HG03135 (cell line): ENCODE measurements at regions not wholly inside any gene's neighbourhood (a gene's known extent, or its start where the extent isn't known, plus 50 kb on each side); places are given as distances from the start of the nearest gene placed in this dataset.

Source experiments
- ATAC-seq: cut with Tn5 transposase; IDR thresholded peaks from one replicate; pipeline ENCODE4 v1.9.1; 2021; ENCODE audit warnings: mild to moderate bottlenecking, moderate library complexity; ENCODE audit not compliant: unreplicated experiment

DNA sequence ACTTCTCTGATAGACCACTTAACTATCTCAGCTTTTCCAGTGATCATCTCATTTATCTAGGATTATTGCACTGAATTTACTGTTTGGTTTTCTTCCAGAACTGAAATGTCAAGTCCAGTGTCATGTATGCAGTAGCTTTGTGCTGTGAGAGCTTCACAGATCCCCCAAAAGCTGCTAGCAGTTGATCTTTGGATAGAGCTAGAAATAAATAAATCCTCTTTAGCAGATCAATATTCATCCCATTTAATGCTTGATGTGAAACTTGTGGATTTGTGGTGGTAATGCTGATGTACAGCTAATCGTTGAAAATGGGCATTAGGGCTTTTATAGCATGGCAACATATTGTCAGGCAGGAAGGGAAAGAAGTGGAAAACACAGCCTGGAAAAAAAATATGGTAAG lies 509.6 kb upstream of the FAM241A start:
- ATAC-seq = no peak

DNA sequence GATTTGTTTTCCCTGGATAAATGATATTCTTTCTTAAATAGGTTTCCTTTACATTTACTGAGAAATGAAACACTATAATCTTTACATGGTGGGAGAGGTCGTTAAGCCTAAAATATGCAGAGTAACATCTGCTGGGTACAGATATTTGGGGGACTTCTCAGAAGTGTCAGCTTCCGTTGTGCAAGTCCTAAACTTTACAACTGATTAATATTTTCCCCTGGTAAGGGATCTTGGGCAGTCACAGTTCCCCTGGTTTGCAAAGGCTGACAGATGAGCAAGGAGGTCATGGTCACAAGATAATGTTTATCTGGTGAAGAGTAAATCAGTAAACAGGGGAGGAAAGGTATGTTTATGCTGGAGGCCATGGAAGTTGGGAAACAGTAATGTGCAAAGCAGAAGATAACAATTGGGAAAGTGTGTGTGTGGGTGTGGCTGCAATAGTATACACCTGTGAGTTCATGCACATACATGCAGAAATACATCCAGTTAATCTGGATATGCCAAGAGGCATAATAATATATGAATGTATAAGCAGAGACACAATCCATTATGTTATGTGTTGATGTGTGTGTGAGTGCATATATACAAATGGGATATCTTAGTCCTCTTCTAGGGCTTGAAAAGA lies 508.2 kb upstream of the FAM241A start:
- ATAC-seq = no peak

DNA sequence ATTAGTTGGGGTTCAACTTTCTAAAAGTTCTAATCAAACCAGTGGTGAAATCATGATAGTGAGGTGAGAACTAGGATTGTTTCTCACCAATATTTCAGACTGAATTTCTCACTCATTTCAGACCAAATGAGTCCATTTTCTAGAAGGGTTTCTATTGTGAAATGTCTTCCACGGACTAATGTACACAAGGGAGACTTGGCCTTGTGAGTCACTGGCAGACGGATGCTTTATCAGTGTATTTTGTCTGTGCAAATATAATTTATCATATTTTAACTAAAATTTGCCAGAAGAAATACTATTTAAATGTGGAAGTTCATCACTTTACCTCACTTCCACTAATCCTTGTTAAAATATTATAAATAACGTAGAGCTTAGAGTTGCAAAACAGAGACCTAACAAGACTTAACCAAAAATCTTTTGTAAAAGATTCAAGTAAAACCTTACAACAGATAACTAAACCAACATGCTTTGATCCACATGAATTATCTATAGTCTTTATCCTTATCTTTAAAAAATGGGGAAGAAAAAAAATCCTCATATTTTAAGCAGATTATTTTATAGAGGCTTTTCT lies 506.0 kb upstream of the FAM241A start:
- ATAC-seq = no peak

GRCh38 chr4:111639876-111640275 lies 505.4 kb upstream of the FAM241A start:
- no peak for ATAC-seq

DNA sequence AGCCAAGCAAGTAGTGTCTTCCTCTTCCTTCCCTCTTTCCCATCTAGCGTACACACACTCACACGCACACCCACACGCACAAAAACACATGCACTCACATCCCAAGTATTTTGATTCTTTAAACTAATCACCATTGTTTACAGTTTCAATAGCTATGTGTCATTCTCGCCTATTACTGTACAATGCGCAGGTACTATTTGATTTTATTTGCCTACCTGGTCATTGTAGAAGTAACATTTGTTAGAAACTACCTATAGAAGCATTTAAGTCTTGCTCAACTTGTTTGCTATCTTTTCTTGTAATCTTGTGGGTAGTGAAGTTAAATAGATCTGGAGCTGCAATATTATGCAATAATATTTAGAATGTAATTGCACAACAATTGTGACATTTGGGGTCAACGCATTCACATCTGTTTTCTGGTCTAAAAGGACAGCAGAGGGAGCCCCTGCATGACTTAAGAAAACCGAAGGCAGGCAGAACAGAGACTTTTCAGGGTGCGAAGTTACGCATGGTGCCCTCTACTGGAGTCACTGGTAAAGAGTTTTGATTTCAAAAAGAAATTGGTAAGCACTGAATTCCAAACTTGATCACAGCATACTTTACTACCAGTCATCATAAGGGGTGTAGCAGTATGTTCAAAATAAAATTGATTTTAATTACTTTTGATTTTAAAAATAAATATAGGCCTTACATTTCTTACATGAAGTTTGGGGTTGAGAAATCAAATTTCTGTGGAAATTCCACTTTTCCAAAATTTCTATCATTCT lies 503.3 kb upstream of the FAM241A start:
- ATAC-seq = peak; percentile 96

- ATAC-seq = no peak
Observed at GRCh38 chr4:111648056-111648455, 497.2 kb upstream of the FAM241A start.

DNA sequence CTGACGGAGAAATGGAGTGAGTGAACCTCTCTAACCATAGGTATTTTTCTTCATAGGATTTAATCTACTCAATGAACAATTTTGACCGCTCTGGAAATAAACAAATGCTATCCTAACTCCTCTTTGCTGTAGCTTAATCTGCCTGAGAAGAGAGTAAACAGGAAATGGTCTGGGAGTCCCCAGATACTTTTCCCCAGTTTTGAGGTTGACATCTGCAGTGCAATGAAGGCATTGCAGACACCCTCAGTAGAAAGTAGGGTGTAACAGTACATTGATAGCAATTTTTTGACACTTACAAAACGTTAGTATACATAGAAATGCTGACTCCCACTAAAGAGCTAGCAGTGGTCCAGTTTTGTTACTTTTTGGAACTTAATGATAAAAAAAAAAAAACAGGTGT lies 495.9 kb upstream of the FAM241A start:
- no peak for ATAC-seq

GRCh38 chr4:111650146-111650545 lies 495.1 kb upstream of the FAM241A start:
- no peak for ATAC-seq

DNA sequence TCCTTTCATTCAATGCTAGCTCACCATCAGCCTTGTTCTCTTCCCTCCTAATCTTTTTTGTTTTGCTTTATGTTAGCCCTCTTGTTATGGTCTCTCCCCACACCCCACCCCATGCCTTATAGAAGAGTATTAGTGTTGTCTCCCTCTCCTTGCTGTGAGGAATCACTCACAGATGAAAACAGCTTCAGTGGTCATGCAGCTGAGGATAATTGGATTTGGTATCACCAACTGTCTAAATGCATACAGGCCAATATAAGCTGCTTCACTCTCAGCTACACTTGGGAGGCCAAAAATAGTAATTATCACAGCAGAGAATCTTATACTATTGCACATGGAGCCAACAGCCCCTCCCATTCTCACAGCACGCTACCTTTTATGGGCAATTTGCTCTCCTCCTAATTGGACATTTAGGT lies 494.6 kb upstream of the FAM241A start:
- no peak for ATAC-seq

- no peak for ATAC-seq
Observed at GRCh38 chr4:111652236-111652635, 493.0 kb upstream of the FAM241A start.

DNA sequence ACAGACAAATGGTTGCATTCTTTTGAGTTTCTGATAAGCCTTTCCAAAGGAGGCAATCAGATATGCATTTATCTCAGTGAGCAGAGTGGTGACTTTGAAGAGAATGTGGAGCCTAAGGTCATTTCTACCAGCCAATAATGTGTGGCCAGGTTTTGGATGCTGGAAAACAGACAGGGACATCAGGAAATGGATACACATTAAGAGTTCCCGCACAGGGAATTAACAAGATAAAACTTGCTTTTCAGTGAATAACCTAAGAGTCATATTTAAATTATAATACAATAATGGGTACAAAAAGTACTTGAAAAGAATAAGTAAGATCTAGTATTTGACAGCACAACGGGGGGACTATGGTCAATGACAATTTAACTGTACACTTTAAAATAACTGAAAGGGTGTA lies 492.3 kb upstream of the FAM241A start:
- ATAC-seq = no peak

GRCh38 chr4:111662496-111662895 lies 482.8 kb upstream of the FAM241A start:
- ATAC-seq = no peak

DNA sequence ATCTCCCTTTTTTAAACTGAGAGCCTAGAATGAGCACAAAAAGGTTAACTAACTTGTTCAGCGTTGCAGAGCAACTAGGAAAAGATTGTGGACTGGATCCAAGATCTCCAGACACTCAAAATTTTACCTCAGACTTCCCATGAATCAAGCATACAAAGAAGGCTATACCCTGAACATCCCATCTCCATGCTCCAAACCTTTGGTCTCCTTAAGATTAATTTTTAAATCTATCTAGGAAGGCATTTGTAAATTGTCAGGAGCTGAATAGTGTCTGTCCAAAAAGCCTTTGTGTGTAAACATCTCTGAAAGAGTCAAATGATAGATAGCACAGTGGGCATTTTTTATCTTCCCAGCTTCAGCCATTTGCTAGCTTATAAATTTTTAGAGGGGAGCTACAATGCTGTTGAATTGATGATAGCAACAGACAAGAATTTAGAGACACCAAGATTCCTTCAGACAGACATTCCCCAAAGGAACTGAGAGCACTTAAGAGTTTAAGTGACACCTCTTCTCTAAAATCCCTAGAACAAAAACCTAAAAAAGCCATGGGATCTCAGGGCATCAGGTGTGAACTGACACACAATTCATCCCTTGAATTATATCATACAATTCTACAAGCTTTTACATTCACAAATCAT lies 480.8 kb upstream of the FAM241A start:
- ATAC-seq = no peak

DNA sequence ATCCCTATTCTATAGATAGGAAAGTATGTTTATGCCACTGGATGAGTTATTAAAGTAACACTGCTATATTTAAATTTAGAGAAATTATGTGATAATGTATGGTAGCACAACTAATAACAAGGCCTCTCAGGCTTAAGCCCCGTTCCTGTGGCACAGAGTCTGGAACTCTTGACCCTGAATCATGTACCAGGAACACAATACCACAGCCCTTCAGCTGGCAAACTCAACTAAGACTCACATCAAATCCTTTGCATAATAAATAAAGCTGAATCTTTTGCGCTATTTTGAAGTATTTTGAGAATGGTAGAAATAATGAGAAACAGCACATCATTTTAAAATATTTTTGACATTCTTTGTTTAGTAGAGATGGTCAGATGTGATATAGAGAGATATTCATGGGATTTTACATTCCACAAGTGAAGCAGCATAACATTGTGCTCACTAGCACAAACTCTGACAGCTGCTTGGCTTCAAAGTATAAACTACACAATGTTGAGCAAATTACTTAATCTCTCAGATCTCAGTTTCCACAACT lies 478.4 kb upstream of the FAM241A start:
- no peak for ATAC-seq

DNA sequence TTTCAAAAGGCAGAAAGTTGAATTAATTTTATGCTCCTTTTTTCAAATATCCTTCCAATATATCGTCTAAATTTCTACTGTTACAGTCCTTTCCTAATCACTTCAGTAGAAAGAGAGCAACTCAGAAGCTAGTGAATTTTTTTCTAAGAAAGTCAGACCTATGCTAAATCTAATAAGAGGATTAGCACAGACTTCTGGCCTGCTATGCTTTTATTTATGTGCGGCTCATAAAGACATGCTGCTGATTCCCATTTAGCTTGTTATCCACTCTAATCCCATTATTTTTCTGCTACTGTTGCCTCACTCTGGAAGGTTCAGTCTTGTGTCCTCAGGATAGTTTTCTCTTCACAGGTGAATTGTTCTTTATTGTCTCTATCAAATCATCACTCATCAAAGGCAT lies 473.5 kb upstream of the FAM241A start:
- ATAC-seq = no peak

DNA sequence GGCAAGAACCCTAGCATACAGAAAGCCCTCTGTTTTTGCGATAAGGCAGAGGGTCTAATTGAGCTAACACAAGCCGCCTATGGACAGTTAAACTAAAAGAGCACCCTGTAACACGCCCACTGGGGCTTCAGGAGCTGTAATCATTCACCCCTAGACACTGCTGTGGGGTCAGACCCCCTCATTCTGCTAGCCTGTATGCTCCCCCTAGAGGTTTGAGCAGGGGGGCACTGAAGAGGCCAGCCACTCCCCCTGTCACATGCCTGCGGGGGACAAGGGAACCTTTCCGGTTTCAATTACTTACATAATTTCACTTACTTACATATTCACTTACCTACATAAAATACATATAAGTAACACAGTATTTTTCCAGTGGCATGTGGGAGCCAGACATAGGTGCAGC lies 469.5 kb upstream of the FAM241A start:
- no peak for ATAC-seq

DNA sequence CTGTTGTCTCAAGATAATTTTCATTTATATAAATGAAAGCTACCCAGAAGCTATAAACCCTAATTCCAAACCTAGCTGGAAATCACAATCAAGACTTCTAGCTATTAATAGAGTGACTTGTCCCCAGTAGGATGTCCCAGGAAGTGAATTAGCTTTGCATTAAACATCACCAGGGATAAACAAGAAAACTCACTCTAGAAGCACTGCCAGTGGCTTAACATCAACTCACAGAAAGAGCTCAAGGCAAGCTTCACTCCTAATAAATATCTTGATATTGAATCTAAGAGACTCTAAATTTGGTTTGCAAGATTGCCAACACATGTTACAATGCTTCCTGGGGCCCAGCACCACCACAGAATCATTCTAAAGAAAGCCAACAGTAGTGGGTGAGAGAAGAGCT lies 468.7 kb upstream of the FAM241A start:
- ATAC-seq = no peak

GRCh38 chr4:111678479-111678878 lies 466.8 kb upstream of the FAM241A start:
- ATAC-seq = no peak

GRCh38 chr4:111678908-111679307 lies 466.3 kb upstream of the FAM241A start:
- ATAC-seq = no peak

- ATAC-seq = no peak
Observed at GRCh38 chr4:111681270-111681669, 464.0 kb upstream of the FAM241A start.

DNA sequence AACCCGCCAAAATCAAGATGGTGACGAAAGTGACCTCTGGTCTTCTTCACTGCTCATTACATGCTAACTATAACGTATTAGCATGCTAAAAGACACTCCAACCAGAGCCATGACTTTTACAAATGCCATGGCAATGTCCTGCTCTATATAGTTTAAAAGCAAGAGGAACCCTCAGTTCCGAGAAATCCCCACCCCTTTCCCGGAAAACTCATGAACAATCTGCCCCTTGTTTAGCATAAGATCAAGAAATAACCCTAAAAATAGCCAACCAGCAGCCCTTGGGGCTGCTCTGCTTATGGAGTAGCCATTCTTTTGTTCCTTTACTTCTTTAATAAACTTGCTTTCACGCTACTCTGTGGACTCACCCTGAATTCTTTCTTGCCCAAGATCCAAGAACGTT lies 463.5 kb upstream of the FAM241A start:
- ATAC-seq = no peak

GRCh38 chr4:111685205-111685604 lies 460.0 kb upstream of the FAM241A start:
- no peak for ATAC-seq
